Fibroblast of lung (primary cell): ENCODE measurements at regions not wholly inside any gene's neighbourhood (a gene's known extent, or its start where the extent isn't known, plus 50 kb on each side); places are given as distances from the start of the nearest gene placed in this dataset.

Experiments used
- CTCF ChIP-seq, 2 donors: IDR thresholded peaks in 1 of 2; conservative IDR thresholded peaks in 1 of 2; 1 replicate in 1 of 2; 2 replicates in 1 of 2; pipeline ENCODE4 v1.5.1; 2011 to 2012; ENCODE audit warnings: low read length in 2 of 2, control low read depth in 1 of 2, inconsistent platforms in 1 of 2, low read depth in 1 of 2, mild to moderate bottlenecking in 1 of 2
- EZH2 ChIP-seq: IDR thresholded peaks from 2 replicates; pipeline ENCODE4 v1.5.1; 2012; ENCODE audit warnings: low read length, control low read depth, mild to moderate bottlenecking; ENCODE audit errors: missing control alignments

DNA sequence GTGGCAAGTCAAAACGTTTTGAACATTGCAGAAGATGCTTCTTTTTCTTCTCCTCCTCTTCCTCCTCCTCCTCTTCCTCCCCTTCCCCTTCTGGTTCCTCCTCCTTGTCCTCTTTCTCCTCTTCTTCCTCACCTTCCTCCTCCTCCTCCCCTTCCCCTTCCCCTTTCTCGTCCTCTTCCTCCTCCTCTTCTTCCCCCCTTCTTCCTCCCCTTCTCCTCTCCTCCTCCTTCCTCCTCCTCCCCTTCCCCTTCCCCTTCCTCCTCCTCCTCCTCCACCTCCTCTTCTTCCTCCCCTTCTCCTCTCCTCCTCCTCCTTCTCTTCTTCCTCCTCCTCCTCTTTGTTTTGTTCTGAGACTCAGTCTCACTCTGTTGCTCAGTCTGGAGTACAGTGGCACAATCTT lies 167.0 kb upstream of the SV2C start:
- TF ChIP-seq CTCF (conservative IDR thresholded peaks at IDR 0.05 in 1 of 2, IDR thresholded peaks at IDR 0.05 in 1 of 2; ENCODE audit: low read depth in 1 of 2, low read length in 2 of 2) (no peak), EZH2 (no peak)
